ENCODE measurements at regions not wholly inside any gene's neighbourhood (a gene's known extent, or its start where the extent isn't known, plus 50 kb on each side); places are given as distances from the start of the nearest gene placed in this dataset.

DNA sequence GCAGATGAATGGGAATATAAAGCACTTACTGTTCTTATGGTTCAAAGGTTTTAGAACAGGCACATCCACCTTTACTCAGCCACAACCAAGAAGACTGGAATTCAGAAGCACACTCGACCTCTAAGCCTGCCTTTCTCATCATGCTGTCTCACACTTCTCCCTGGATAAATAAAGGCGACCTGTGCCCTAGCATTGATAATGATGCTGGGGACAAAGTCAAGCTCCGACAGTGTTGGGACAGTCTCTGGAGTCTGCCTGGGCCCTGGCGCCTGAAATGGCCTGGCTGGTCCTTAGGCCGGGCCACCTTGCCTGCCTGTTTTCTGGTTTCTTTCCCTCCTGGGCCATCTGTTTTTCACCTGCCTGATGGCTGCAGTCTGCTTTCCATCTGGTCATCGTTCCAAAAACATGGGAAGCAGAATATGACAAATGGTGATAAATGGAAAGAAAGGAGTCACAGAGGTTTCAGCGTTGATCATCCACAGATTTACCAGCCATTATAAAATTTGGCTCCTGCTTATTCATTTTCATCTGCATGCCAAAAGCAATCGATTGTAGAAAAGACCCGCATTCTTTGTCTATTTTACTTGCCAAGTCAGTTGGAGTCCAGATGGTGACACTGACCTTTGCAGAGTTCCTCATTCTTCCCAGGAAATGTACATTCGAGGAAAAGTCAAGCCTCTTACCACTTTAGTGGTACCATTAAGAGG lies 91.2 kb upstream of the KCNJ15 start:
- no peak for DNase-seq

GRCh38 chr21:38166173-38166535 lies 90.6 kb upstream of the KCNJ15 start:
- no peak for DNase-seq

- no peak for DNase-seq
These were observed 89.4 kb upstream of the KCNJ15 start for GRCh38 chr21:38167345-38167744.

GRCh38 chr21:38170283-38170682 lies 86.5 kb upstream of the KCNJ15 start:
- peak; percentile 67 to 79 (median 75) for DNase-seq

DNA sequence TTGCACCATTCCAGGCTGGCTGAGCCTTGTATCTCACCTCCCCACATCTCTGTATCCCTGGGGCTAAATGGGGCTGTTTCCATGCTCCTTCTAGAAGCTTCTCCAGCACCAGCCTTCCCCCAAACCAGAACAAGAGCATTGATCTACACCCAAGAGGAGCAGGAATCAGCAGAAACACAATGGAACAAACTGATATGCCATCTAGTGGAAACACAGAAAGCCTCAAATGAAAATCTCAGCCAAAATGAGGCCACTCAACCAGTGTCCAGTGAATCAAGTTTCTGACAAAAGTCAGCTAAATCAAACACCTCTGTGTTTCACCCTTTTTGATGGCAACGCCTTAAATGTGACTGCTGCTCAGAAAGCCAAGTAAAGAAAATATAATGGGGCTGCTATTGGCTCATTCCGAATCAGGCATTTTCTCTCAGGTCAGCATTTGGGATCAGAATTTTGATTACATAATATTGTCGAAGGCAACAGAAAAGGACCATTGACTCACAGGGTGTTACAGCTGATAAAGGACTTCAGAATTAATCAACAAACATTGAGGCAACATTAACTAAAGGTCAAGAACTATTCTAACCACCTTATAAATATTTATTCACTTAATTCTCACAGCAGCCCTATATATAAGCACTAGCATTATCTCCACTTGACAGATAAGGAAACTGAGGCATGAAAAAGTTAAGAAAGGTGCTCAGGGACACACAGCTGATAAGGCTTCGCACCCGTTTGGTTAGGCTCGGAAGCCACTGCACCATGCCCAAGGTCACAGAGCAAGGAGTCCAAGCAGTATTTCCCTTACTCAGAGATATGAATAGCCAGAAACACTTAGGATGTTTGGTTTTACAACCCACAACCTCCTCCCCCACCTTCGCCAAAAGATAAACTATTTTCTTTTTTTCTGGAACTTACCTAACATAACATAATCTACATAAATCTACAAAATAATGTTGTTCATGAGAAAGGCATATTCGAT lies 85.8 kb upstream of the KCNJ15 start:
- DNase-seq, result no peak

- DNase-seq, result no peak
These were observed 85.0 kb upstream of the KCNJ15 start for GRCh38 chr21:38171723-38172344.

GRCh38 chr21:38173276-38174035 lies 83.3 kb upstream of the KCNJ15 start:
- DNase-seq, result no peak

GRCh38 chr21:38175306-38175705 lies 81.5 kb upstream of the KCNJ15 start:
- DNase-seq, result peak in 1 of 3 donors; percentile 57

GRCh38 chr21:38177919-38178652 lies 78.7 kb upstream of the KCNJ15 start:
- DNase-seq, result no peak

DNA sequence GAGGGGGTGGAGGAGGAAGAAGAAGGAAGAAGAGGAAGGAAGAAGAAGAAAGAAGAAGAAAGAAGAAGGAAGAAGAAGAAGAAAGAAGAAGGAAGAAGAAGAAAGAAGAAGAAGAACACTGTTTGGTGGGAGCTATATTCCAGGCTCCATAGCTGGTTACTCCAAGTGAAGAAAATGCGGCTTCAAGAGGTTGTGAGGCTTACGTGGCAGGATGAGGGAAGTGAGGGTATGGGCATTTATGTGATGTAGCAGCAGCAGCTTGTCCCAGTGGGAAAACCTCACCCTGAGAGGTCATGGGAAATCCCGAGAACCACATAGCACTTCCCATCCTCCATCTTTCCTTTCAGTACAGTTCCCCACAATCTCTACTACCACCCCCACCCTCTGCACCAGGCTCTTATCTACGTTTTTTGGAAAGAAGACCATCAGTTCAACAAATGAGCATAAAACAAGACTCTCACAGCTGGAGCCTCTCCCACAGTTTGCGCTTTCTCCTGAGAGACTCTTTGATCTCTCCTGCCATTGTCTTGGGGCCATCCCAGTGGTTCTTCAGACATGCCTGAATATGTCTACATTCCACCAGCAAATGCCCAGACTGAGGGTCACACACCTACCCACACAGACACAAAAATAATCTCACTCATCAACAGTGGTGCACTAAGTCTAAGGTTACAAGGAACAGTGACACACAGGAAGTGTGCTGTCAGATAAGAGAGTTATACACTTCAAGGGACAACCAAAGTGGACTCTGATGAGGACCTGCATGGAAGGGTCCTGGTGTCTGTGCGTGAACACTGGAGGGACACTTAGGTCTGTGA lies 77.9 kb upstream of the KCNJ15 start:
- DNase-seq, result peak in 2 of 3 donors; percentile 26 to 45

DNA sequence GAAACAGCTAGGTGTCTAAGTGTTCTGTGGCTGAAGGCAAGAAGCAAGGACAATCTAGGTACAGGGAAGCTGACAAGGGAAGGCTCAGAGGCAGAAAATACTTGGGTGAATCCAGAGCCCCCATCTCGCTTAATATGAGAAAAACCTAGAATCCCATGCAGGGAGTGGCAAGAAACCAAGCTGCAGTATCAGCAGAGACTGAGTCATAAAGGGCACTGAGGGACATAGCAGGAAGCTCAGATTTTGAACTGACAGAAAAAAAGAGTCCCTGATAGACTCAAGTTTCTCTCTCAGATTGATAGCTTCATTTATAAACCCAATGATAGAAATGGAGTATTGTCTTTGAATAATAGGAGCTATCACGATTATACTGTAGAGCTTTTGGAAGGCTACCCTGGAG lies 77.3 kb upstream of the KCNJ15 start:
- DNase-seq, result peak; percentile 41 to 54 (median 44)

DNA sequence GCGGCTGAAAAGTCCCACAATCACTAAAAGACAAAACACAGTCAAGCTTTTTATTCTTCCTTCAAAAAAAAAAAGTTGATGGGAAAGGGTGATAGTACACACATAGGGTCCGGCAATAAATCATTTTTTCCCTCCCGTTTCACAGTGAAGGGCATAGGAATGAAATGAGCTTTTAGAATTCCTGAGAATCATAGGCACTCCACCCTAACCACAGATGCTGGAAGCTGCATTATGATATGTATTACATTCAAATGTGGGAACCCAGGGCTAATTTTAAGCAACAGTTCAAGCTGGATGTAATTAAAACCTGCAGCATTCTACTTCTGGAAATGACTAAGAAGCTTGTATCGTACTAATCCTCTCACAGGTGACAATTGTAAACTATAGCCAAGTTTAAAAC lies 75.7 kb upstream of the KCNJ15 start:
- DNase-seq, result no peak

GRCh38 chr21:38182370-38182985 lies 74.3 kb upstream of the KCNJ15 start:
- DNase-seq, result no peak

GRCh38 chr21:38183961-38184360 lies 72.8 kb upstream of the KCNJ15 start:
- DNase-seq, result peak; percentile 33 to 56 (median 44)

GRCh38 chr21:38186661-38187270 lies 70.0 kb upstream of the KCNJ15 start:
- peak; percentile 26 to 69 (median 53) for DNase-seq

DNA sequence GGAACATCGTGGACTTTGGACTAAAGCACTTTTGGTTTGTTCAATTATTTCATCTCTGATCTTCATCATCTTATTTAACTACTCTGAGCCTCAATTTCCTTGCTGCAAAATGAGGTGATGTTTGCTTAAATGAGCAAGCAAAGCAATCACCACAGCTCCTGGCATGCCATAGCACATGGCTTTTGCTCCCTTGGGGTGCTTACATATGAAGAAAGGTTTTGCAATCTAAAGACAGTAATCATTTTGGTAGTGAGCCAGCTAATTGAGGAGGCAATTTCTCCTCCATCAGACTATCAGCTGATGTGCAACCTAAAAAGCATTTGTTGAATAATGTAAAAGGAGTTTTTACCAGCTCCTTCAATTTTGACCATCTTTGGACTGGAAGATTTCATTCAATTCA lies 68.8 kb upstream of the KCNJ15 start:
- no peak for DNase-seq

- peak; percentile 75 to 78 (median 75) for DNase-seq
These were observed 60.8 kb upstream of the KCNJ15 start for GRCh38 chr21:38196036-38196435.

GRCh38 chr21:38202811-38203210 lies 54.0 kb upstream of the KCNJ15 start:
- DNase-seq, result no peak

GRCh38 chr21:38203229-38203628 lies 53.6 kb upstream of the KCNJ15 start:
- DNase-seq, result no peak

GRCh38 chr21:38205940-38206339 lies 50.9 kb upstream of the KCNJ15 start:
- DNase-seq, result no peak

All from suppressor macrophage treated with lipopolysaccharide for 1 hour (primary cell).